SK-N-MC (cell line): ENCODE measurements at regions not wholly inside any gene's neighbourhood (a gene's known extent, or its start where the extent isn't known, plus 50 kb on each side); places are given as distances from the start of the nearest gene placed in this dataset.
"Not testable (repeated sequence)": the region's sequence is repeated elsewhere in the genome, so short reads cannot be mapped to it uniquely, and the experiment has no call there.

Experiments
- EZH2 ChIP-seq: fragments of 200-600 bp; sonication (generic); IDR thresholded peaks from one replicate; pipeline ENCODE4 v1.6.1; 2017; ENCODE audit warnings: antibody characterized with exemption
- FOXP2 ChIP-seq: optimal IDR thresholded peaks from 2 replicates; pipeline ENCODE3; 2011; ENCODE audit warnings: mild to moderate bottlenecking, moderate library complexity; ENCODE audit not compliant: insufficient read depth; ENCODE audit errors: extremely low read length, control extremely low read depth
- POLR2AphosphoS5 ChIP-seq: IDR thresholded peaks from 2 replicates; pipeline ENCODE4 v1.6.1; 2012; ENCODE audit warnings: mild to moderate bottlenecking, low read depth, low read length, borderline replicate concordance

DNA sequence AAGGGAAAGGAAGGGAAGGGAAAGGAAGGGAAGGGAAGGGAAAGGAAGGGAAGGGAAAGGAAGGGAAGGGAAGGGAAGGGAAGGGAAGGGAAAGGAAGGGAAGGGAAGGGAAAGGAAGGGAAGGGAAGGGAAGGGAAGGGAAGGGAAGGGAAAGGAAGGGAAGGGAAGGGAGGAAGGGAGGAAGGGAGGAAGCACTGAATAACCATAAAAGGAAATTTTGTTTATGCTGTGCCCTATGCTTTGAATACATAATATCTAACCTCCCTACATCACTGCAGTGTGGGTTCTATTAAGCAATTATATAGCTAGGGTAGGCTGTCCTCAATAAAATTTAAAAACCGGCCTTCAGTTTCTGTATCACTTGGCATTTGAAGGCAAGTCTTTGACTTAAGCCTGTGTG lies 346.6 kb downstream of the SLC7A11 start:
- not testable (repeated sequence) for TF ChIP-seq POLR2AphosphoS5, EZH2, FOXP2
